LNCaP clone FGC (cell line): ENCODE measurements at regions not wholly inside any gene's neighbourhood (a gene's known extent, or its start where the extent isn't known, plus 50 kb on each side); places are given as distances from the start of the nearest gene placed in this dataset.
"Not testable (repeated sequence)": the region's sequence is repeated elsewhere in the genome, so short reads cannot be mapped to it uniquely, and the experiment has no call there.

Experiments used
- DNase-seq: peaks from one replicate; pipeline ENCODE4 v3.0.0-alpha.2; 2011; ENCODE audit warnings: low read depth
- H3K4me3 ChIP-seq: 2 replicates; pipeline ENCODE4 v1.5.1; 2011; ENCODE audit warnings: mild to moderate bottlenecking, low read depth, low read length, control low read depth
- TF ChIP-seq, protein P1 (sequence below): IDR thresholded peaks from 2 replicates; pipeline ENCODE4 v1.5.1; 2012; ENCODE audit warnings: mild to moderate bottlenecking; ENCODE audit not compliant: control insufficient read depth, insufficient read depth; ENCODE audit errors: extremely low read depth

DNA sequence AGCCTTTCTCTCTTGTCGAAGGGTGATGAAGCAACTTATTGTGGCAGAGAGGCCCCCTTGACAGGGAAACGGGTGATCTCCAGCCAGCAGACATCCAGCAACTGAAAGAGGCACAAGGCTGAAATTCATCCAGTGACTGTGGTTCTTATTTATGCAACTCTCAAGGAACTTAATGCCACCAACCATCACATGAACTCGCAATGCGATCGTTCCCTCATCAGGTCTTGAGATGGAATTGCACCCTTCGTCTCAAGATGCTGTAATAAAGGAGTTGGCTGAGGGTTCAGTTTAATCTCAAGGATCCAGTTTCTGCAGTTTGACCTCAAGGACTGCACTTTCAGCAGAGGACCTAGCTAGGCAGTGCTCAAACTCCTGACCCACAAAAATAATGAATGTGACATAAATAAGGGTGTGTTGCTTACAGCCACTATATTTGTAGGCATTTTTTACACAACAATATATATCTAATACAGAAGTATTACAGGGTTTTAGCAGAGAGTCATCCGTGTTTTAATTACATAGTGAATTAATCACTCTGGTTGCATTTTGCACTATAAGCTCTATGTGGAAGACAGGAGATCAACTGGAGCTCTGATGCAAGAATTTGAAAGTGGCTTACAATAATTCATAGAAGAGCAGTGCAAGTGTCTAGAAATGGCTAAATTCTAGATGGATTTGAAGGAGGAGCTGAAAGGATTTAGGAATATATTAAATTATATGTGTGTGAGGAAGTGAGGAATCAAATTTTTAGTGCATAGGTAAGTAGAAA is 957.8 kb upstream of the CTNND2 start:
- peak; percentile 2 for DNase-seq
- no peak overlapping the region for H3K4me3 ChIP-seq
- TF ChIP-seq, protein P1, sequence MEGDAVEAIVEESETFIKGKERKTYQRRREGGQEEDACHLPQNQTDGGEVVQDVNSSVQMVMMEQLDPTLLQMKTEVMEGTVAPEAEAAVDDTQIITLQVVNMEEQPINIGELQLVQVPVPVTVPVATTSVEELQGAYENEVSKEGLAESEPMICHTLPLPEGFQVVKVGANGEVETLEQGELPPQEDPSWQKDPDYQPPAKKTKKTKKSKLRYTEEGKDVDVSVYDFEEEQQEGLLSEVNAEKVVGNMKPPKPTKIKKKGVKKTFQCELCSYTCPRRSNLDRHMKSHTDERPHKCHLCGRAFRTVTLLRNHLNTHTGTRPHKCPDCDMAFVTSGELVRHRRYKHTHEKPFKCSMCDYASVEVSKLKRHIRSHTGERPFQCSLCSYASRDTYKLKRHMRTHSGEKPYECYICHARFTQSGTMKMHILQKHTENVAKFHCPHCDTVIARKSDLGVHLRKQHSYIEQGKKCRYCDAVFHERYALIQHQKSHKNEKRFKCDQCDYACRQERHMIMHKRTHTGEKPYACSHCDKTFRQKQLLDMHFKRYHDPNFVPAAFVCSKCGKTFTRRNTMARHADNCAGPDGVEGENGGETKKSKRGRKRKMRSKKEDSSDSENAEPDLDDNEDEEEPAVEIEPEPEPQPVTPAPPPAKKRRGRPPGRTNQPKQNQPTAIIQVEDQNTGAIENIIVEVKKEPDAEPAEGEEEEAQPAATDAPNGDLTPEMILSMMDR: peak; percentile 38; the same call in 1 of the 2 replicates

DNA sequence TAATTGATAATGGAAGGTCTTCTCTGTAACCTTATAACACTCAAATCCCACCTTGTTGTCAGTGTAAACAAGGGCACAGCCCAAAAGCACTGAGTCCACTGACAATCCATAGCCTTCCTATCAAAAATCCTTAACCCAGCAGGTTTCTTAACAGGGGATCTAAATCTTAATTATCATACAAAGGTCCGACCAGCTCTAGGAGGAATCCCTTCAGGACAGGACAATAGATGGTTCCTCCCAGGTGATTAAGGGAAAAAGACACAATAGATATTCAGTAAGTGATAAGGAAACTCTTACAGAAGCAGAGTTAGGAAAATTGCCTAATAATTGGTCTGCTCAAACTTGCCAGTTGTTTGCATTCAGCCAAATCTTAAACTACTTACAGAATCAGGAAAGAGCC is 951.9 kb upstream of the CTNND2 start:
- H3K4me3 ChIP-seq, DNase-seq: not testable (repeated sequence)

DNA sequence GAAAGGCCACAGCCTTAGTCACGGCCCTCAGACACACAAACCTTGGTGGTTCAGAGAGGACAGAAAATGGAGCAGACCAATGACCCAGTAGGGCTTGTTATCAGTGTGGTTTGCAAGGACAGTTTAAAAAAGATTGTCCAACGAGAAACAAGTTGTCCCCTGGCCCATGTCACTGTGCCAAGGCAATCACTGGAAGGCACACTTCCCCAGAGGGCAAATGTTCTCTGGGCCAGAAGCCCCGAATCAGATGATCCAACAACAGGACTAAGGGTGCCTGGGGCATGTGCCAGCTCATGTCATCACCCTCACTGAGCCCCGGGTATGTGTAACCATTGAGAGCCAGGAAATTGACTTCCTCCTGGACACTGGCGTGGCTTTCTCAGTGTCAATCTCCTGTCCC is 950.1 kb upstream of the CTNND2 start:
- no peak for DNase-seq
- TF ChIP-seq, protein P1: no peak
- H3K4me3 ChIP-seq: no peak overlapping the region

DNA sequence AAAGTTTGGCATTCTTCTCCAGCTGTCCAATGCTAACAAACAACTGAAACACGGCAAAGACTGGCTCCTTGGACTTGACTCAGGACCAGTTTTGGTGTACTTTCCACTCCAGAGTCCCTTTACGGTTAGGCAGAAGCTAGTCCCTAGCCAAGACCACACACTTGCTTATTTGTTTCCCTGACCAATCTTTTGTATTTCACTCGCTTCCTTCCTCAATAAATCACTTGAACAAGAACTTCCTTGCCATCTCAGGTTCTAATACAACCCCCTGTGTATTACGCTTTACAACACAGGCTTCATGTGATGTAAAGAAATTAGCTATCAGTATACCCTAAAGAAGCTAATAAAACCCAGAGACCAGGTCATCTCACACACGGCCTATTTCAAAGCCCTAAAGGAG is 947.5 kb upstream of the CTNND2 start:
- H3K4me3 ChIP-seq: no peak overlapping the region
- no peak for DNase-seq
- TF ChIP-seq, protein P1: no peak

DNA sequence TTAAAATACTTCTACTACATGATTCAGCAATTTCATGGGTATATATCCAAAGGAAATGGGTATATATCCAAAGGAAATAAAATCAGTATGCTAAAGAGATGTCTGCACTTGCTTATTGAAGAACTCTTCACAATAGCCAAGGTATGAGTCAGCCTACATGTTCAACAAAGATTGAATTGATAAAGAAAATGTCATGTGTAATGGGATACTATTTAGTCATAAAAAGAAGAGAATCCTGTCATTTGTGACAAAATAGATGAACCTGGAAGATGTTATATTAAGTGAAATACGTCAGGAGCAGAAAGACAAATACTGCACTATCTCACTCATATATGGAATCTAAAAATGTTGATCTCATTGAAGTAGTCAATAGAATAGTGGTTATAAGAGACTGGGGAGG is 944.5 kb upstream of the CTNND2 start:
- H3K4me3 ChIP-seq: no peak overlapping the region
- DNase-seq: no peak
- TF ChIP-seq, protein P1: no peak

DNA sequence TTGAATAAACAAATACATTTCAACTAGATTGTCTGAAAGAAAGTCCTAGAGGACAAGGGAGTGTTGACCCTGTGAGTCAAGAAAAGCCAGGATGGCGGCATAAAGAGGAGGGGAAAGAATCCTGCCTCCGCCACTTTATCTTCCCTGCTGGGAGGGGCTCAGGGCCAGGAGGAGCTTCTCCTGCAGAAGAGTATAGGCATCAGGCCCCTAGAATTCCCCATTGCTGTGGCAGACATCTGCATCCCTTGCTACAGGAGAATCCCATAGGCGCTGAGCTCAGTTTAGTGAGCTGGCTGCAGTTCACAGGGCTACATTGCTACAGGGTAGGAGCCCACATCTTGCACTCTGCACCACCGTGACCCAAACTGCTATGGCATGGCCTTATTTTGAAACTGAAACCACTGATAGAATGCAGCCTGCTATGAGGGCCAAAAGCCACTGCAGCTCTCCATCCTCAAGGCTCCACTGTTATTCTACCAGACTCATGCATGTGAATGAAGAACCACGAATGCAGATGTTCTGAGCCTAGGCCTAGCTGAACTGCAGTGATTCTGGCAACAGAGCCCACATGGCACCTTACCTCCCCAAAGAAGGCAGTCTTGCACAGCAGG is 941.4 kb upstream of the CTNND2 start:
- H3K4me3 ChIP-seq: no peak overlapping the region
- no peak for DNase-seq
- TF ChIP-seq, protein P1: no peak

DNA sequence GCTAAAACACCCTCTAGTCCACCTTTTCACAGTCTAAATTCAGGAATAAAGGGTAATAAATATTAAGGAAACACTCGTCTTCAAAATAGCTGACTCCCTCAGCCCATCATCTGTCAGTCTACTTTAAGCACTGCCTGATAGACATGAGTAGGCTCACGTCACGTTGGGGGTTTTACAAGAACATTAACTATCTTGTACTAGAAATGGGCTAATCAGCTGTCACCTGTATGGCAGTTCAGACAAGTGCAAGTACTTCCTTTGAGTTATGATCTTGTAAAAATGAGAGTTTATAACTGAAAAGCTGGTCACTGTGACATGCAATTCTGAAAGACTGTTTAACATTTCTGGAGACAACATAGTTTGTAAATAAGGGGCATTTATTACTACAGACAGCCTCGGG is 936.7 kb upstream of the CTNND2 start:
- TF ChIP-seq, protein P1: no peak
- H3K4me3 ChIP-seq: no peak overlapping the region
- no peak for DNase-seq
